Umbilical cord (tissue), 1 donor: ENCODE measurements at regions not wholly inside any gene's neighbourhood (a gene's known extent, or its start where the extent isn't known, plus 50 kb on each side); places are given as distances from the start of the nearest gene placed in this dataset.
A peak's percentile ranks its signal among the peaks of the same experiment; 100 is the strongest.

ENCODE experiments used
- DNase-seq: peaks from one replicate; pipeline ENCODE4 v3.0.0-alpha.2; 2015; ENCODE audit warnings: low spot score

DNA sequence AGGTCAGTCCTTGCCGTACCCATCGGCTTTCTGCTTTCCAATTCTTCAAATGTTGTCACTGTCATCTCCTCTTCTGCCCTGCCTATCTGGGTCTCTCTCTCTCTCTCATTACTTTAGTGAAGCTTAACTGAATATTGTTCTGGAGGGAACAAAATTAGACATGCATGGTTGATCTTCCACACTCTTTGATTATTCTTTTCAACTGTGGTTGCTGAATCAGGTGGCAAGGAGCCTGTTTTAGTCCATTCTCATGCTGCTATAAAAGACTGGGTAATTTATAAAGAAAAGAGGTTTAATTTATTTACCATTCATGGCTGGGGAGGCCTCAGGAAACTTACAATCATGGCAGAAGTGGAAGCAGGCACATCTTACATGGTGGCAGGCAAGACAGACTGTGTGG, 157.9 kb downstream of the ARL4C start:
- no peak for DNase-seq

DNA sequence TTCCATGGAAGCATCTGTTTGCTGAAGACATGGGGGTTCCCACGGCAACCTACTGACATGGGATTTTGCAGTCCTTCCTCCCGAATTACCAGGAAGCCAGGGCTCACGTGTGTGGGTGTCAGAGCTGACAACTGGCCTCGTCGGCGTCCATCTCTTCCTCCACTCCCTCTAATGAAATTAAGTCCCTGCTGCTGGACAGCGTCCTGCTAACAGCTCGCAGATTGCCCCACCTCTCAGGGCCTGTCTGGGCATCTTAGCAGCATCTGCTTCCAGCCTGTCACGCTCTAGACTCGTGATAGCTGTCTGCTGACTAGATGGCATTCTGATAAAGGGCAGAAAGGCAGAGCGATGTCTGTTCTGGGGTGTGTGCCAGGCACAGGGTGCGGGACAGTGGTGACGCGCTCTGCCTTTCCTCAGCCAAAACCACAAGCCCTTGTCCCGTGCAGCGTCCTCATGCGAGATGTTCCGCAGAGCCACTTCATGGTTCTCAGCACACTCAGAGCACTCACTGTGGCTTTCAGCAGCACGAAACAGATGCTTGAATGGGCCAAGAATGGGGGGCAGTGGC, 161.1 kb downstream of the ARL4C start:
- peak; percentile 93 for DNase-seq

DNA sequence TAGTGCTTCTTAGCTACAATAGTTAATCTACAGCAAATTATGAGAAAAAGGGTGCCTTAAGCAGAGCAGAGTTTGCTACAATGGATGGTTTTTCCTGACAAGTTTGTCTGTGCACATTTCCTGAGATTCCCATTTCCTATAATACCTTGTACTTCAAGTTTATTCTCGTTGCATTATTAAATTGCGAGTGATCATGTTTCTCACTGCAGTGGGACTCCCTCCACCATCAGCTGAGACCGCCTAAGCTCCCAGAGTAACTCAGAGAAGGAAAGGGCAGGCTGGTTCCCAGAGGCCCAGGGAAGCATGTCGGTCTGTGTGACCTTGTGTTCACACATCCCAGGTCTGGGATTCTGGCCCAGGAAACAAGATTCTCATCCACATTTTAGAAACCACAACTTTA, 162.1 kb downstream of the ARL4C start:
- DNase-seq, result peak; percentile 25

DNA sequence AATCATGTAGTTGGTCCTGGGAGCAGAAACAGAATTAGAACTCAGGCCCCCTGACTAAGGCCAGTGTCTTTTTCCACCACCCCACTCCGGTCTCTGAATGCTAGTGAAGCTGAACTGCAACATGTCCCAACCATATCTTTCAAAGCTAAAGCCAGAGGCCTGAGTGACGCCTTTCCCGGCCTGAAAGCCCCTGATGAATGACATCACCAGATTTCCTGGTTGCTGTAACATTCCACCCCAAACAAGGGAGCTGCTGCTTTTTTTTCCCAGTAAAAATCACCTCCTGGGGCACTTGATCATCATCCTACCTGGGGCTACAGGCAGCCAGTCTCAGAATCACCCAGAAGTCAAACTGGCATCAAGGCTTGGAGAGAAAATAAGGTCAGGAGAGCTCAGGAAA, 162.7 kb downstream of the ARL4C start:
- DNase-seq, result peak; percentile 70

DNA sequence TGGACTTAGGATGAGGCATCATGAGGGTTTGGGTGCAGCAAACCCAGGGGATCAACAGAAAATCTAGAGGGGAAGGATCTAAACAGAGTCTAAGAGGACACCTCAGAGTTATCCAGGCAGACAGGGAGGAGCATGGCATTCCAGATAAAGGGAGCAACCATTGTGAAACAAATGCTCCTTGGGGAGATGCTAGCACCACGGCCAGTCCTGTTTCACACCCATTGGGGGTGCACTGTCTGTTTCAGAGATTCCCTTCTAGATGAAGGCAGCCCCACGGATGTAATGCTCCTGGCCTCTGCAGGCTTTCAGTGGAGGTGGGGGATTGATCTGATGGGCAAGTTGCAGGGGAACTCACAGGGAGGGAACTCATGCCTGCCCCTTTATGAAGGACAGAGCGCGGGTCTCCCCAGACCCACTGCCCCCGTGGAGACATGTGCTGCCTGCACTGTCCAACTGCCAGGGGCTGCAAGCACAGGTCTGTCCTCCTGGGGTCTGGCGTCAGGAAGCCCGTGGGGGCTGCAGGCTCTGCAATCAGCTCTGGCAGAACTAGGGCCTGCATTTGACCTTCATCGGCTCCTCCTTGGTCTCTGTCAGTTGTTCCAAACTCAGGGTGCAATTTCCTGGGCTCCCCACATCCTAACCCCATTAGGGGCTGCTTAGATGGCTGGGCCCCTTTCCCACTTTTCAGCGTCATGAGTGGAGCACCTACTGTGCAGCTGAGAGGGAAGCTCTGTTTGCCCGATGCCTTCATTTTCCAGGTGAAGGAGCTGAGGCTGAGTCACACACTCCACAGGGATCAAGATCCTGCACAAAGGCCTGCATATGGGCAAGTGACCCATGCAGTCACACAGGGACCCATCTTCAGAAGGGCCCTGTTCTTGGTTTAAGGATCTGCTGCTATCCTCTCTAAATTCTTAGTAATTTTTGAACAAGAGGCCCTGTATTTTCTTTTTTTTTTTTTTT, 163.4 kb downstream of the ARL4C start:
- DNase-seq, result no peak

DNA sequence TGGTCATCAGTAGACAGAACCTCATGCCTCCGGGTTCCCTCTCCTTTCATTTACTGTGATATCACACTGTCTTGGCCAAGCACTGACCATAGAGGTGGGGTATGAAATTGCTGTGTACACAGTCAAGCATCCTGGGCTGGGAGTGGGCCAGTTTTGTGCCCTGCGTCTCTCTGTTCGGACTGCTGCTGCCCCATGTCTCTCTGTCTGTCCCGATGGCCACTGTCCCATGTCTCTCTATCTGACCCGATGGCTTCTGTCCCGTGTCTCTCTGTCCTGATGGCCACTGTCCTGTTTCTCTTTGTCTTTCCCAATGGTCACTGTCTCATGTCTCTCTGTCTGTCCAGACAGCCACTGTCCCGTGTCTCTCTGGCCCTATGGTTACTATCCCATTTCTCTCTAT, 164.9 kb downstream of the ARL4C start:
- no peak for DNase-seq

DNA sequence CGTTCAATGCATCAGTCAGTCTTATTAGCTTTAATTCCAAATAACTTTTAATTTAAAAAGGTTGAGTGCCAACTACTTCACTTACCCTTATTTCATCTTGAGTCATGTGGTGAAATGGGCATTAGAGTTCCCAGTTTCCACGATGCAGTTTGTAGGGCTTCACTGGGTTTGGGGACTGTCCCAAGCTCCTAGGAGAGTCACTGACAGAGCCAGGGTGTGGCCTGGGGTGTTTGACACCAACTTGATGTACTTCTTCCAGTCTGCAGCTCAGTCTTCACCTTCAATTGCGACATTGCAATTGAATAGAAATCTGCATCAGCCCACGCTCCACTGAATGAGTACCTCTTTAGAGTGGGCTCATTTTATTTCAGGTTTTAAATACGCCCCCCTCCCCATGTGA, 165.3 kb downstream of the ARL4C start:
- DNase-seq, result no peak

DNA sequence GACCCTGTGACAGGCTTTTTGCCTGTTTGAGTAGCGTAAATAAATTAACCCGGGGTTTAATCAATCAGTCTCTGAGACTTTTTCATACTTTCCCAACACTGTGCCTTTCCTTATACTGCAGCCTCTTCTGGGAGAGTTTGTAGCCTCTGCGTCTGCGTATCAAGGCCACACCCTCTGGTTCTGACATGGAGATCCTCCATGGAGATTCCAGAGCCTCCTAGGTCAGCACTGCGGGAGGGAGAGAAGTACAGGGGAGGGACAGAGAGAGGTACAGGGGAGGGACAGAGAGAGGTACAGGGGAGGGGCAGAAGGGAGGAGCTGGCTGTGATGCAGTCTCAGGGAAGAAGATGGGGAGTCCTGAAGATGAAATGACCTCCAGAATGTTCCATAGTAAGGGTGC, 166.0 kb downstream of the ARL4C start:
- DNase-seq, result peak; percentile 35

DNA sequence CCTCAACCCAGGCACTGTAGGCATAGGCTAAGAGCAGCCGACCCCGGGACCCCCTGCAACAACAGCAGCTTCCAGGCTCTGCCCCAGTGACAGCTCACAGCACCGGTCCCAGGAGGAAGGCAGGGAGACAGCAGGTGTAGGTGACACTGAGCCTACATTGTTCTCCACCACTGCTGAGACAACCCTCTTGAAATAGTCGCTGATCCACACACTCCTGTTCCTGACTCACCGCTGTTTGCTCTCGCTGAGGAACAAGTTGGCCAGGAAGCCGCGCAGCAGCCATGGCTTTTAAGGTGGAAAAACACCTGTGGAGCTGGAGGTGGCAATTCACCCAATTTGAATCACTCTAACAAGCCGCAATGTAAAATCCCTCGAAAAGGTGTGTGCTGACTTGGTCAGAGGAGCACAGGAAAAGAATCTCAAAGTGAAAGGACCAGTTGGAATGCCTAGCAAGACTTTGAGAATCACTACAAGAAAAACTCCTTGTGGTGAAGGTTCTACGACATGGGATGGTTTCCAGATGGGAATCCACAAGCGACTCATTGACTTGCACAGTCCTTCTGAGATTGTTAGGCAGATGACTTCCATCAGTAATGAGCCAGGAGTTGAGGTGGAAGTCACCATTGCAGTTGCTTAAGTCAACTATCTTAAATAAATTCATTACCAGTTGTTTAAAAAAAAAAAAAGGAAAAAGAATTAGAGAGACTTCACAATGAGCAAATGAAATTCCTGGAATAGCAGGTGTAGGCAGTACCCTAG, 167.5 kb downstream of the ARL4C start:
- no peak for DNase-seq

DNA sequence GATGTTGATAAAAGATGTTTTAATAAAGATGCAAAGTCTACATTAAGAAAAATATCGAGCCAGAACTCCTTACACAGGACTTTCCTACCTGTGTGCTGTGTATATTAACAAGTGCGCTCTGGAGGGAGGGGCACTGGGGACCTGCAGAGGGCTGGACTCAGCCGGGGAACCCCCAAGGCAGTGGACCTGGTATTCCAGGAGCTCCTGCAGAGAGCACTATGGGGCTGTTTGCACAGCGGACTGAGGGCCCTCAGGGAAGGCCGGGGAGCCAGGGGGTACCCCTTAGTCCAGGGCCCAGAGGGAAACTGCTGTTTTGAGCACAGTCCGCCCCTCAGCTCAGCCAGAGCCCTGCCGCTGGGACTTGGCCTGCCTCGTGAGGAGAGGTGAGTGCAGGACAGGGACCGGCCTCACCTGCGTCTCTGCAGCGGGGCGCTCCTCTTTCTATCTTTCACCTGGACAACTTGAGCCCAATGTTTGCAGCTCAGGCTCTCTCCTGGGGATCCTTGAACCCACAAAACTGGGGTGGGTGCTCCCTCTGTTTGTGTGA, 168.4 kb downstream of the ARL4C start:
- DNase-seq, result no peak

DNA sequence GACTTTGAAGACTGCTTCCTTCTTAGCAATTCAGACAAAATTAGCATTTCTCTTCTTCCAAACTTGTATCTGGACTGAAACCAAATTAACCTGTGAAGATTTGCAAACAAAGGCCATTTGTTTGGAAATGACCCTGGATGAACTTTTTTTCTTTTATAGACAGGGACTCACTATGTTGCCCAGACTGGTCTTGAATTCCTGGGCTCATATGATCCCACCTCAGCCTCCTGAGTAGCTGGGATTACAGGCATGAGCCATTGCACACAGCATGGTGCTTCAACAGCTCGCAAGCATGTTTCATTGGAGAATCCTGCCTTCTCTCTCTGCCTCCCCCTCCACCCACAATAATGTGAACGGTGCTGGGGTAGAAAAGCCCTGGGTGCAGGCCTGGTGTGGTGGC, 170.2 kb downstream of the ARL4C start:
- no peak for DNase-seq

DNA sequence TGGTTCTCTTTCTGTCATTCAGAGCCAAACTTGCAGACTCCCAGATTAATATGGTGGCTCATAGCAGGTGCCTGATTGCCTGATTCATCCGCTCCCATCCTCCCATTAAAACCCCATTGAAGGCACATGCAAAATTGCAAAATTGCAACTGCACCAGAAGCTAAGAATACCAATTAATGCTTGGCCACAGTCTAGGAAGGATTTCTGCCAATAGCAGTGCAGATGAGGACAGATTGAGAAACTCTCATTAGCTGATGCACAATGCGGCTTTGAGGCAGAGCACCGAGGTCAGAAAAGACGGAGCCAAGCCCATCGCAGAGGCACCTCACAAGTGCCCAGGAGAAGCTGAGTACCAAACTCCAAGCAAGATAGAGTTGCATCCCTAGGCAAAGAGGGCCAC, 172.8 kb downstream of the ARL4C start:
- no peak for DNase-seq

DNA sequence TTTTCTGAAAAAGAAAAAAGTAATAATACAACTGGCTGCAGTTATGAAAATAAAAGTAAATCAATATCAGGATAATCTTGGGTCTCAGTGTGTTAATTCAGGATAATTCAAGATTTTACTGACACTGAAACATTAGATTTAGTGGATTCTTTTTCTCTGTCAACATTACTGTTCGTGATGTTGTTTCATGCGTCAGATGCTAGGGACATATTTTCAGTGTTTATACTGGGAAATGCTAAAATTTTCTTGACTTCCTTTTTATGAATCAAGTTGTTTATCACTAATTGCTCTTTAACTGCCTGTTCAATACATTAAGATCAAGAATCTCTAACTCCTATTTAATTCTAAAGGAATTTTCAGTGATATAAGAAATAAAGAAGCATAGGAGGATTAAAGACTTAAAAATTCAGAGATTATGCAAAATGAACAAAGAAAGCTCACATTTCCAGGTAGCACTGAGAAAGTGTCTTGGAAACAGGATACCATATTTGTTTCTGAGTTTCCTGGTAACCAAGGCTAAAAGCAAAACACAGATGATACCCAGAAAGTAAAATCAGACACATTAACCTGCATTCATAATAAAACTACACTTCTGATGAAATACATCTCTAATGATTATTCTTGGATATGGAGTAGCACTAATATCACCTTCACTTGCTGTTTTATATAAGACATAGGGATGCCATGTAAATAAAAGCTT, 174.0 kb downstream of the ARL4C start:
- no peak for DNase-seq

DNA sequence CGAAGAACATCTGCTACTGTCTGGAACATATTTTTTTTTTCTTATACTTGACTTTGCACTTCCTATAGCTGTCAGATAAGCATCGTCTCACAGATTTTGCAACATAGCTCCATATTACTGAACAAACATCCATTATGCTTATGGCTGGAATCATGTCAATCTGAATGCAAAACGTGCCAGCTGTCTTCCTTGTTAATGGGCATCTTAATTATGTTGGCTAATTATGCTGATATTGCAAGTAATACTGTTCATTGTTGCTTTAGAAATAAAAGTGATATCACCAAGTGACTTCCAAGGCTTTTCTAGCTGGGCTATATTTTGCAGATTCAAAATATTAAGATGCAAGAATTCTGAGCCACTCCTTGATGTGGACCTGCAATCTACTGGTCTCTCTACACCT, 176.8 kb downstream of the ARL4C start:
- DNase-seq, result no peak

DNA sequence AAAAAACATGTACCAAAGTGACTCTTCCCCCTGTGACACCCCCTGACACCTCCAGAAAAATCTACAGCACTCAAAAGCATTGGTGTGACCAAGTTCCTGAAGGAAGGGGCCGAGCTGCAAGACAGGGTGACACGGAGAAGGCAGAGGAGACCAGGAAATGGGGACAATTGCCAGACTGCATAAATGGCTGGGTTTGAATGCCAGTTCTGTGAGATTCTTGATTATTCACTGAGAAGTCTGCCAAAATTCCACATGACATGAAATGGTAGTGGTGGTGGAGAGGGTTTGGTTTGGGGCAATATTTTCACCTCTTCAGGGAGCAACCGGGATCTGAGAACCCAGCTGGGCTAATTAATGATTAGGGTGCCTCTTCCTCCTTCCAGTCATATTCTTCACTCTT, 178.5 kb downstream of the ARL4C start:
- DNase-seq, result no peak

DNA sequence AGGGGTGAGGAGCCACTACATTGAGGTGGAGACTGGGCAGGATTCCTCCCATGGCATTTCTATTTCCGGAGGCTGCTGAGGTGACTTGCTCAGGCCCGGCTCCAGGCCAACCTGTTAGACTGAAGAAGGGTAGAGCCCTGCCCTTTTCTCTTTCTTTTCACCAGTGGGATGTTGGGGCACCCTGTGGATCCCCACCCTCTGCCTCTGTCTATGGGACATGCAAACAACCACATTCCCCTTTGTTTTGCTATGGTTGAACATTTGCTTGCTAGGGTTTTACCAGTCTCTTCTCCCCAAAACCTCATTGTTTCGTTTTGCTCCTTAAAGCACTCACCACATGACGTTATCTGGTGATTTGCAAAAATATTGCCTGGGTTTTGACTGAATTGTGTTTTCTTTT, 183.3 kb downstream of the ARL4C start:
- no peak for DNase-seq

DNA sequence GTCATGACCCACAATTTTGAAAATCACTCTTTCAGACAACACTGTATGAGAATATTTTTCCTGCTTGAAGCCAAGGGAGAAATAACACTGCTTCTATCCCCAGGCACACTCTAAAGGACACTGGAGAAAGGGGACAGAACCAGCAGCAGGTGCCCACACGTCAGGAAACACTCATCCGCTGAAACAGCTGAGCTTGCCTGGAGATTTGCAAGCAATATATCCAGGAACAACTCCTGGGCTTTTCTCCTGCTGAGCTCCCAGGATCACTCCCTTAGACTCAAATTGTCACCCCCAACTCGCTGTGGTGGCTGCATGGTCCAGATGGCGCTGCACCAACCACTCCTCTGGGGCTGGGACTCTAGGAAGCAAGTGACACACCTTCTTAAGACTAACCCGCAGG, 186.7 kb downstream of the ARL4C start:
- no peak for DNase-seq

DNA sequence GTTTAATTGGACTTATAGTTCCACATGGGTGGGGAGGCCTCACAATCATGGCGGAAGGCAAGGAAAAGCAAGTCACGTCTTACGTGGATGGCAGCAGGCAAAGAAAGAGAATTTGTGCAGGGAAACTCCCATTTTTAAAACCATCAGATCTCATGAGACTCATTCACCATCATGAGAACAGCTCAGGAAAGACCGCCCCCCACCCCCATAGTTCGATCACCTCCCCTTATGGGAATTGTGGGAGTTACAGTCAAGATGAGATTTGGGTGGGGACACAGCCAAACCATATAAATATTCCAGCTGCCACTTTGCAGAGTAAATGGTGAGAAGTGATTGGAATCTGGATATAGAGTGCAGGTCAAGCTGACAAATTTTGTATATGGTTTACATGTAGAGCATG, 187.4 kb downstream of the ARL4C start:
- DNase-seq, result no peak

DNA sequence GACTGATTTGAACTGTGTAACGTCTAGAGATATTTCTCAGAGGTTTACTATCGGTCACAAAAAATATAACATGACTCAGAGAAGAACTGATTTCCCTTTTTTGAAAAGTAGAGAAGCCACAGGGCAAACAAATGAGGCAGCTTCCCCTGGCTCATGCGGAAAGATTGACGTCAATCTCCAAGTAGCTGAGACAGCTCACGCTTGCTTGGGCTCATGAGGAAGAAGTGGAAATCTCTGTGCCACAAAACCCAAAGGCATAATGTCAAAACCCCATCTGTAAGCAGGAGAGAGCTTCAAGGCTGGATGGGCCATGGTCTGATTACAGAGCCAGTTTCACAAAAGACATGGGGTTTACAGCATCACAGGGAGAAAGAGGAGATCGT, 188.1 kb downstream of the ARL4C start:
- DNase-seq, result peak; percentile 44

DNA sequence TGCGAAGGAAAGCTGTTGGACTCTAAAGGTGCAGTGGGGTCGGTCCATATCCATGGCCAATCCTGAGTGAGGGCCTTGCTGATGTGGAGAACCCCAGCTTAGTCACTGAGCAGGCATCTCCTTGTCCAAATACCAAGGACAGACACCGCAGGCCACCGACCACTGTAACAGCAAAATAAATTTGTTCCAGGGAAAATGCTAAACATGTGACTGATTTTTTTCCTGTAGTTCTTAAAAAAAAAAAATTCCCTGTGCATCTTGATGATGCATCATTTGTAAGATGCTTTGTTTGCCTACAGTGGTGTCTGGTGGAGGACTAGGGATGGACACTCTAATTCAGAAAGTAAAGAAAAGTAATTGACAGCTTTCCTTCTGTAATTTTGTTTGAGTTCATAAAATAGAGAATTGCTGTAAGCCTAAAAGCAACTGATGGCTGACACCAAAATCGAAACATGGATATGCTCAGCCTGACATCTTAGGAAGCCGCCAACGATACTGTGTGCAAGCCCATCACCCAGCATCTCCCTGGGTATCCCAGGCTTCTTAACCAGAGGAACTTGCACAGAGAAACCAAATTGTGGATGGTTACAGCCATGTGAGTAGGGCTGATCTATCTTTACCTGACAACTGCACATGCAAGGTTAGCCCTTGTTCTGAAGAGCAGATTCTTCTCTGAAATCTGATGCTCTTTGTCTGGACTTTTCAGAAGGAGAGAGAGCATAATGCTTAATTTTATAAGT, 188.6 kb downstream of the ARL4C start:
- no peak for DNase-seq
